ENCODE measurements at regions not wholly inside any gene's neighbourhood (a gene's known extent, or its start where the extent isn't known, plus 50 kb on each side); places are given as distances from the start of the nearest gene placed in this dataset.
"Not testable (repeated sequence)": the region's sequence is repeated elsewhere in the genome, so short reads cannot be mapped to it uniquely, and the experiment has no call there.

GRCh38 chr16:17983114-17983513 is 353.4 kb downstream of the NPIPA8 start:
- DNase-seq: no peak

- no peak for DNase-seq
These were observed 359.3 kb downstream of the NPIPA8 start for GRCh38 chr16:17977260-17977659.

DNA sequence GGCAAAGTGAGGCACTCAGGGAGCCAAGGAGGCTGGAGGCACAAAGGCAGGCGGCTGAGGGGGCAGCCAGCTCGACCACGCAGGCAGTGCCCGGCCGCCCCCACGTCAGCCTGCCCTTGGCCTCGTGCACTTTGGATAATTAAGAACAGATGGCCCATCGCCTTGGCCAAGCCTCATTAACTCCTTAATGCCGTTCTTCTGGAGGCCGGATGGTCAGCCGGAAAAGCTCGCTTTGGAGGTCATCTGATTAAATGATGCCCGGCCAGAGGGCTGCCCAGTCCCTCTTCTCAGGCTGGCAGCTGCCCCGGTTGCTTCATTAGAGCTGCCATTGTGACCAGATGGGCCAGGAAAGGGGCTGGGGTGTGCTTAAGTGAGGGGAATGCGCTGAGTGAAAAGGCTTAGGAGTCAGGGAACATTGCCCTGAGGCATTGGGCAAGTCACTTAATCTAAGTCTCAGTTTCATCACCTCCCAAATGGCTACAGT is 364.0 kb downstream of the NPIPA8 start:
- DNase-seq: peak; percentile 70

DNA sequence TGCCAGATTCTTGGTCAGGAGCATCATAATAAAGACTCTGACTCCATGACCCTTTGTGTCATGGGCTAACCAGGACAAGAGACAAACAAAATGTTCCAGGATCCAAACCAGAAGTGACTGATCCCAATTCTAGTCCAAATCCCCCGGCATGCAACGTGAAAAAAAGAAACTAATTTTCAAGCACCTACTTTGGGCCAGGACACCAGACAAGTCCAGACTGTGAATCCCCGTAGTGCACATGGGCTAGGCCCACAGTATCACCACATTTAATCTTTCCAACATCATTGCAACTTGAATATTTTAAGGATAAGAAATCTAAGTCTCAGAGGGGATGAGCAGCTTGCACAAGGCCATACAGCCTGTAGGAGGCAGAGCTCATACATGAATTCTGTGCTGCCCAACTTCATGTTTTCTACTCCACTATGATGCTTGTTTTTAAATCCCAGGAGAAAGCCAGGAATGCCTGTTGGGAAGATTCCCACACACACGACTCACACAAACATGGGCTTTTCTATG is 365.7 kb downstream of the NPIPA8 start:
- peak; percentile 5 for DNase-seq

DNA sequence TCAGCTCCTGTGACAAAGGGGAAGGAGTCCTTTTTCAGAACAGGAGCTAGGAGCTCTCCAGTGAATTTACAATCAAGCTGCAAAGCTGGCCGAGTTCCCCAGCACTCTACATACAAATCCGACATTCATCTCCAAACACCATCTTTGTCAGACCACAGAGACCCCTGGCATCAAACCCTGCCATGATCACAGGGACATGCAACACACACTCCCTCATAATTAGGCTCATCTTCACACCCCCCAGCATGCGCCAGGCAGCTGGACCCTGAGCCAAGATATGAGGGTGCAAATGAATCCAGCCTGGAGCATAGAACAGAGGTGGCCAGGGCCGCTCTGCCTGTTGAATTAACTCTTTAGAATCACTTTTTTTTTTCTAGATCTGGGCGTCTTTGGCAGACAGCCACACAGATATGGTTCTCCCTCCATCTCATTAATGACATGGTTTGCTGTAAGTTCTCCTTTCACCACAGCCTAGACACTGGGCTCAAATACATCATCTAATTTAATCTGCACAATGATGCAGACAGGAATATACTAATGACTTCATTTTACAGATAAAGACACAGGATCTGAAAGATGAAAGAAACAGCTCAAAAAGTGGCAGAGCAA is 366.3 kb downstream of the NPIPA8 start:
- DNase-seq: no peak

GRCh38 chr16:17965133-17965900 is 371.2 kb downstream of the NPIPA8 start:
- no peak for DNase-seq

GRCh38 chr16:17964196-17964595 is 372.3 kb downstream of the NPIPA8 start:
- DNase-seq: no peak

DNA sequence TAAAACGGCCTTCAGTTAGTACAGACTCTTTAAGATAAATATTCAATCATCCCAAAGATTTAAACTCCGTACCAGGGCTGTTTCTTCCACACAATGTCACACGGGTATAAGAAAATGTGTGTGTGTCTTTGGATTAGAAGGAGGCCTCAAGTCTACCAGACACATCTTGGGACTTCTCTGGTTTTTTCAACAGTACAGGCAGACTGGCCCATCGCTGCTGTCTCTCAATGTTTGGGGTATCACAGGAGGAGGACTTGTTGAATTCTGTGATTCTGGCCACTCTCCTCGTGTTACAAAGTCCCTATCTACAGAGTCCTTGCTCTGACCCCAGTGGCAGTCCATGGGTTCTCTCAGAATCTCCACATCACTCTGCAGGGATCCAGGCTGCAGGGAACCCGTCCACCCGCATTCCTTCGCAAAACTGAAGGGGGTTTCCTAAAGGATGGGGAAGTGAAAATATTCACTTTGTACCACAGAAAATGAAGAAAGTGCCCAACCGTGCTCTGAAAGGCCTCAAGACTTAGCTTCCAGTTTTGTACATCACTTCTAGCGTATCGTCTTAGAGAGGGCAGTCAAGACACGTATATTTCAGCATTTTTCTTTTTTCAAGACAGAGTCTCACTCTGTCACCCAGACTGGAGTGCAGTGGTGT is 373.2 kb downstream of the NPIPA8 start:
- DNase-seq: no peak

DNA sequence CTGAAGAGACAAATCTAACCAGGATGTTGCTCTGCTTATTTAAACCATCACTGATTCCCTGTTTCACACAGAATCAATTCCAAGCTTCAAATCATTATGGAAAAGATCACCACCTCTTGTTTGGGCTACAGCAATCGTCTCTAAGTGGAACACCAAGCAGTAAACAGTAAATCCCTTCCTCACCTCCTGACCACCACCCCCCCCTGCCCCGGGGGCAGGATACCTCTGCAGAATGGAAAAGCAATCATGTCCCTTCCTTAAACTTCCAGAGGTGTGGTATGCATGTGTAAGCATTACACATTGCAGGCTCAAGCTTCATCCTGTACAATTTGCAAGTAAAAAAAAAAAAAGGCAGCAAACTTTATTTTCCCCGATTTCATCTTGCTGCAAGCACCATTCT is 373.8 kb downstream of the NPIPA8 start:
- DNase-seq: no peak

GRCh38 chr16:17961822-17962221 is 374.7 kb downstream of the NPIPA8 start:
- not testable (repeated sequence) for DNase-seq

- no peak for DNase-seq
These were observed 385.2 kb downstream of the NPIPA8 start for GRCh38 chr16:17951378-17951777.

DNA sequence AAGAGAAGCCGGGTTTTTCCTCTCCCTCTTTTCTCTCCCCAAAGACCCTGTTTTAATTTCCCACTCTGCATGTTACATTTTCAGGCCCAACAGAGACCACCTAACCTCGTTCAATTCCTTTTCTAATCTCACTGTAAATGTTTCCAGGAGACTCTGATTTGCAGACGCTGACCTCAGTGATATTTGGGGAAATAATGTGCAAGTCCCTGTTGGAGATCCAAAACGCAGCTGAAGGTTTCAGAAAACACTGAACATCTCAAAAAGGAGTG is 386.6 kb downstream of the NPIPA8 start:
- DNase-seq: no peak

GRCh38 chr16:17949141-17949981 is 387.2 kb downstream of the NPIPA8 start:
- DNase-seq: no peak

DNA sequence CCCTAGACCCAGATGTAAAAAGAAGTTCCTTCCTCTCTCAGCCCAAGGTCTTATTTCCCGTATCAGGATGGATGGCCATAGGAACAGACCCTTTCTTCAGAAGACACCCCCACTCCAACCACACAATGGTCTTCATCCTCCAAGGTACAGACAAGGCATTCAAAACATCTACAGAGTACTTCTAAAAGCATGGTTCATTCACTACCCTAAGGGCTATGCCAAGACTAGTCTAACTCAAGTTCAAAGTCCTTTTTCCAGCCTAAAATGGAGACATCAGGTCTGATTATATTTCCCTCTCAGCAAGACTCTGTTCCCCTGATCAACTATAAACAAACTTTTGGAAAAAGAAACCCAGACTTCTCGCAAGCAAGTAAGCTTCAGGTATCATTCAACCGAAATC is 388.9 kb downstream of the NPIPA8 start:
- no peak for DNase-seq

DNA sequence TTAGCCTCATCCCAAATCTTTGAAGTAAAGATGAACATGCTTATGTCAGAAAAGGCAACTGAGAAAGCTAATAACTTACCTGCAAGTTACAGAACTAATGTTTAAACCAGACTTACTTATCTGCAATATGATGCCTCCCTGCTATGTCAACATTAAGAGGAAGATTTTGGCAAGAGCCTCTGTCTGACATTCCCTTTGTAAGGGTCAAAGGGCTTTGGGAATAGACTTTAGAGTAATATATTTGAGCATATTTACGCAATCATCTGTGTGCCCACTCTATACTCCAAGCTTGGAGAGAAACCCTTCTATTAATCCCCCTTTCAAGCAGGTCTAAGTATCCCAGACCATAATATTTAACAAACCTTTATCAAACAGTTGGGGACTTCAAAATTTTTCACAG is 389.4 kb downstream of the NPIPA8 start:
- no peak for DNase-seq

DNA sequence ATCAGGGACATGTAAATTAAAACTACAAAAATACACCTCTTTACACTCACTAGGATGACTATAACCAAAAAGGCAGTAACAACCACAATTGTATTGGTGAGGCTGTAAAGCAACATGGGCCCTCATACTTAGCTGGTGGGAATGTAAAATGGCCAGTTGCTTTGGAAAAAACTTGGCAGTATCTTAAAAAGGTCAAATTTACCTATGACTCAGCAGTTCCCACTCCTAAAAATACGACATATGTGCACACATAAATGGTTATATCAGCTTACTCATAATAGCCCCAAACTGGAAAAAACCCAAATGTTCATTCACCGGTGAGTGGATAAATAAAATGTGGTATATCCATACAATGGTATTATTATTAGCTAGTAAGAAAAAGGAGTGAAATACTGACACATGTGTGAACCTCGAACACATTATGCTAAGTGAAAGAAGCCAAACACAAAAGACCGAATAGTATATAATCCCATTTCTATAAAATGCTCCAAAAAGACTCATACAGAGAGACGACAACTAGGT is 391.4 kb downstream of the NPIPA8 start:
- DNase-seq: no peak

DNA sequence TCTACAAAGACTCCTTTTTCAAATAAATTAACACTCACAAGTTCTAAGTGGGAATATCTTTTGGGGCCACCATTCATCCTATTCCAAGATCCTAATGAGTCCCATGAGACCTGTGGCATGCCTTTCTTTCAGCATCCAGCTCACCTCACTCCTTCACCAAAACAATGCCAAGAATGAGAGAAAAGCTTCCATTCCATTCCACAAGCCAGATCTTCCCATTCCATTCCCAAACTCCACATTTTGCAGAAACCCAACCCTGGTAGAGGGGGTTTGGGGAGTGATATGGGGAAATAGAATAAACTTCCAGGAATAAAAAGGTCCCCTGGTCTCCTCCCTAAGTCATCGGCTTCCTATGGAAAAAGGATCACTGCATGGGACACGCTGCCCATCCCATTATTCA is 392.2 kb downstream of the NPIPA8 start:
- DNase-seq: no peak

DNA sequence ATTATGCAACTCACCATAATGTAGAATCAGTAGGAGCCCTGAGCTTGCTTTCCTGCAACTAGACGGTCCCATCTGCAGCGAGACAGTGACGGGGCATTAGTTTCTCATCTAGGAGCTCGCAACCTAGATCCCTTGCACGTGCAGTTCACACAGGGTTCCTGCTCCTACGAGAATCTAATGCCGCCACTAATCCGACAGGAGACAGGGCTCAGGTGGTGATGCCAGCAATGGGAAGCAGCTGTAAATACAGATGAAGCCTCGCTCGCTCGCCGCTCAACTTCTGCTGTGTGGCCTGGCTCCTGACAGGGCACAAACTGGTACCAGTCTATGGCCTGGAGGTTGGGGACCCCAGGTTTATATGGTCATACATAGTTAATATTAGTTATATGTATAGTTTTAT is 394.5 kb downstream of the NPIPA8 start:
- peak; percentile 30 for DNase-seq

DNA sequence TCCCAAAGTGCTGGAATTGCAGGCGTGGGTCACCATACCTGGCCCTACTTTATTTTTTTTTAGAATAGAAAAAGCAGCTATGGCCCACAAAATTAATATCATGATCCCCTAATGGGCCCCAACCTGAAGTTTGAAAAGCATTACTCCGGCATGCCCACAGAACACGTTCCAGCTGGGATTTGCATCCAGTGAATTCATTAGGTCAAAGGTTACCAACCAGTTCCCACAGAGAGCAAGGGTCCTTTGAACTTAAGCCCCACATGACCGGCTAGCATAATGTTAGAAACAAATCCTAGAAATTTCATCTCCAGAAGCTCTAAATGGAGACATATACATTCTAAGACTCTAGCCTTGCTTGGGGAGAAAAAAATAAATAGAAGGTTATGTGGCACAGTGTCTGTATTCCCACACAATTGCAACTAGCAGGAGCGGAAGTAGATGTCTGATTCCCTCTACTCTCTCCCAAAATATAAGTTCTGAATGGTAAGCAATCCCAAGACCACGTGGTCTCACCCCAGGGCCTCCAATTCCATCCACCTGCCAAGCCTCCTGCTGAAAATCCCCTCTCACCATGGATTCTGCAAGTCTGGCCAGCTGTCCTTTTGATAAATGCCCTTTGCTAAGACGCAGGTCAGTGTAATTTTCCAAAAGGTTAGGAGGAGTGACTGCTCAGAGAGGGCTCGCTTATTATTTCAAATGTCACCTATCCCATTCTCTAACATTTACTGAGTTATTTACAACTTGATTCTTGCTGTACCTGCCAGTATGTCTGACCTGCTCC is 395.8 kb downstream of the NPIPA8 start:
- no peak for DNase-seq

DNA sequence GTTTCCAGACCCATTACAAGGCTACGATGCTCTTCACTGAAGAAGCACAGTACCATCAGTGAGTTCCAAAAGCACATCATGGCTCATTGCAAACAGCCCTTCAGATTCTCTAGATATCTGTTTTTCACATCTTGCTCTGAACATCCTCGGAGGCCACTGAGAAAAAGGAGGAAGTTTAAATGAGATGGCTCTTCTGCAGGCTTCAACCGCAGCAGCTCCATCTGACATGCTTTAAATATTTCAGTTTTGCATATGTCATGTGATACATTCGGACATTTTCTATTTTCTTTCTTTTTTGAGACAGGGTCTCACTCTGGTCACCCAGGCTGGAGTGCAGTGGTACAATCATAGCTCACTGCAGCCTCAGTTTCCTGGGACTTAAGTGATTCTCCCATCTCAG is 396.8 kb downstream of the NPIPA8 start:
- DNase-seq: no peak

DNA sequence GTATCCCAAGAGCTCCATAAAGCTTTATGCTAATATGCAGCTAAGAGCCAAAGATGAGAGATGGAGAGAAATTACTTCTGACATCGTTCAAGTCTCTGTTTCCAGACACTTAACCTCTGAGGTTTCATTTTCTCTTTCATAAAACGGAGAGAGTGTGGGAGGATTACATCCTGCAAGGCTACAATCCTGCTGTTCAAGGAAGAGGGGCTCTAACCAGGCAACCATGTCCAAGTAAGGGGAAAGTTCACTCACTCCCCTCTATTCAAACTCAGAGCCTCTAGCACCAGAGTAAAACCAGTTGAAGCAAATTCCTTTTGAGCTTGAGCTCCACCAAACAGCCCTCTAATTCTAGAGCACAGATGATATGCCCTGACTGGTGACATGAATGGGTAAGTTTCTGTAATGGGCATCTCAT is 397.4 kb downstream of the NPIPA8 start:
- no peak for DNase-seq

GRCh38 chr16:17938546-17938945 is 398.0 kb downstream of the NPIPA8 start:
- DNase-seq: no peak

Data from NCI-H82 (cell line).